PC-3 (cell line): ENCODE measurements at regions not wholly inside any gene's neighbourhood (a gene's known extent, or its start where the extent isn't known, plus 50 kb on each side); places are given as distances from the start of the nearest gene placed in this dataset.

Experiments used
- ATAC-seq: fragments of 200-7000 bp; cut with Tn5 transposase; 2 replicates; pipeline ENCODE4 v1.9.1; 2020; ENCODE audit warnings: mild to moderate bottlenecking, moderate library complexity
- BruUV-seq: library from RNA; stranded (reverse); fragments of 400-500 nt; replicated peaks from 2 replicates; lab custom pipeline; 2021; lab: Mats Ljungman, UMichigan
- CTCF ChIA-PET: fragments of 300-600 bp; sonication (Branson Sonifier 250); formaldehyde crosslinking; loops from one replicate; lab custom pipeline; 2022; ENCODE audit warnings: antibody characterized with exemption; lab: Charles Lee
- POLR2A ChIA-PET: fragments of 300-600 bp; sonication (Branson Sonifier 250); formaldehyde crosslinking; loops from one replicate; lab custom pipeline; 2022; ENCODE audit warnings: antibody characterized with exemption; ENCODE audit not compliant: unreplicated experiment; lab: Charles Lee
- DNase-seq: peaks from one replicate; pipeline ENCODE4 v3.0.0-alpha.2; 2015
- H2AFZ ChIP-seq: fragments of 300-600 bp; sonication (generic); 2 replicates; pipeline ENCODE4 v1.6.0; 2016; ENCODE audit warnings: antibody characterized with exemption, low read length
- H3F3A ChIP-seq: fragments of 300-600 bp; sonication (generic); one replicate; pipeline ENCODE4 v1.6.0; 2017; ENCODE audit warnings: antibody characterized with exemption, low read length, control low read depth, mild to moderate bottlenecking; ENCODE audit not compliant: unreplicated experiment
- H3K27ac ChIP-seq: fragments of 300-600 bp; sonication (generic); 2 replicates; pipeline ENCODE4 v1.5.1; 2016; ENCODE audit warnings: mild to moderate bottlenecking, low read length
- H3K27me3 ChIP-seq: fragments of 300-600 bp; sonication (generic); 2 replicates; pipeline ENCODE4 v1.6.1; 2016; ENCODE audit warnings: low read length, mixed read lengths
- H3K36me3 ChIP-seq: fragments of 300-600 bp; sonication (generic); 2 replicates; pipeline ENCODE4 v1.6.1; 2016; ENCODE audit warnings: low read depth, mixed run types, low read length, mixed read lengths
- H3K4me1 ChIP-seq: fragments of 300-600 bp; sonication (generic); 2 replicates; pipeline ENCODE4 v1.5.1; 2016; ENCODE audit warnings: low read length; ENCODE audit not compliant: insufficient read depth
- H3K4me2 ChIP-seq: fragments of 300-600 bp; sonication (generic); 2 replicates; pipeline ENCODE4 v1.6.0; 2016; ENCODE audit warnings: low read length
- H3K4me3 ChIP-seq: fragments of 300-600 bp; sonication (generic); 2 replicates; pipeline ENCODE4 v1.5.1; 2016; ENCODE audit warnings: mild to moderate bottlenecking, low read length, mixed read lengths
- H3K79me2 ChIP-seq: fragments of 300-600 bp; sonication (generic); 2 replicates; pipeline ENCODE4 v1.6.1; 2017; ENCODE audit warnings: low read length, mixed read lengths
- H3K9ac ChIP-seq: fragments of 300-600 bp; sonication (generic); 2 replicates; pipeline ENCODE4 v1.6.0; 2016; ENCODE audit warnings: mild to moderate bottlenecking, low read length
- H3K9me2 ChIP-seq: fragments of 300-600 bp; sonication (generic); replicated peaks from 2 replicates; pipeline ENCODE4 v1.6.1; 2016; ENCODE audit warnings: mixed run types, low read length, mixed read lengths
- H3K9me3 ChIP-seq: fragments of 300-600 bp; sonication (generic); 2 replicates; pipeline ENCODE4 v1.6.1; 2016; ENCODE audit warnings: low read length, mixed read lengths
- H4K20me1 ChIP-seq: fragments of 300-600 bp; sonication (generic); 2 replicates; pipeline ENCODE4 v1.6.1; 2016; ENCODE audit warnings: low read length, mixed read lengths
- EZH2 ChIP-seq: fragments of 300-600 bp; sonication (generic); IDR thresholded peaks from one replicate; pipeline ENCODE4 v1.6.1; 2017; ENCODE audit warnings: antibody characterized with exemption, mild to moderate bottlenecking, low read length; ENCODE audit not compliant: unreplicated experiment
- EZH2phosphoT487 ChIP-seq: fragments of 300-600 bp; sonication (generic); IDR thresholded peaks from 2 replicates; pipeline ENCODE4 v1.6.1; 2018; ENCODE audit warnings: mild to moderate bottlenecking, antibody characterized with exemption, low read length, borderline replicate concordance
- intact Hi-C: fragments of 100-400 bp; cut with micrococcal nuclease; formaldehyde crosslinking; loops from 2 replicates; pipeline ENCODE4 v1.9.0; 2023
- TF ChIP-seq, protein P1 (sequence below): fragments of 300-600 bp; sonication (generic); conservative IDR thresholded peaks from 2 replicates; pipeline ENCODE4 v1.5.1; 2017; ENCODE audit warnings: antibody characterized with exemption, low read depth, mild to moderate bottlenecking, low read length

DNA sequence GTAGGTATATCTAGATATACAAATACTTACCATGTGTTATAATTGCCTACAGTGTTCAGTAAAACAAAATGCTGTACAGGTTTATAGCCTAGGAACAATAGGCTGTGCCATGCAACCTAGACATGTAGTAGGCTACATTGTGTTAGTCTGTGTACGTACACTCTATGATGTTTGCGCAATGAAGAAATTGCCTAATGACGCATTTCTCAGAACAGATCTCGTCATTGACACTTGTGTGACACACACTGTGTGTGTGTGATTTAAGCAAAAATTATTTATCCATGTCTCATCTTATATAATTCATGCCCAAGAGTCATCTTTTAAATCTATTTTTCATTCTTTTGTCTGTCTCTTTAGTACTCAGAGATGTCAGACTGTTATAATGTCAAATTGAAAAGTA, 1888.8 kb upstream of the PCDH20 start:
- Histone ChIP-seq H3K36me3 (no peaks in the 10 kb centered on the region), H3K27me3 (no peaks in the 10 kb centered on the region), H3K9me2 (no peaks in the 10 kb centered on the region), H3K4me2 (no peak overlapping the region), H3K27ac (no peak overlapping the region), H3K9me3 (no peaks in the 10 kb centered on the region), H3K4me1 (no peaks in the 10 kb centered on the region), H2AFZ (no peak overlapping the region), H3K9ac (no peak overlapping the region), H3K4me3 (no peak overlapping the region), H3F3A (no peaks in the 10 kb centered on the region), H3K79me2 (no peaks in the 10 kb centered on the region), H4K20me1 (no peaks in the 10 kb centered on the region)
- DNase-seq (no peak), ATAC-seq (no peak)
- intact Hi-C loops = no loop called here
- no TSS peak for BruUV-seq
- ChIA-PET POLR2A (no interaction called here), CTCF (no interaction called here)
- TF ChIP-seq EZH2phosphoT487 (no peak), EZH2 (no peak)
- TF ChIP-seq, protein P1, sequence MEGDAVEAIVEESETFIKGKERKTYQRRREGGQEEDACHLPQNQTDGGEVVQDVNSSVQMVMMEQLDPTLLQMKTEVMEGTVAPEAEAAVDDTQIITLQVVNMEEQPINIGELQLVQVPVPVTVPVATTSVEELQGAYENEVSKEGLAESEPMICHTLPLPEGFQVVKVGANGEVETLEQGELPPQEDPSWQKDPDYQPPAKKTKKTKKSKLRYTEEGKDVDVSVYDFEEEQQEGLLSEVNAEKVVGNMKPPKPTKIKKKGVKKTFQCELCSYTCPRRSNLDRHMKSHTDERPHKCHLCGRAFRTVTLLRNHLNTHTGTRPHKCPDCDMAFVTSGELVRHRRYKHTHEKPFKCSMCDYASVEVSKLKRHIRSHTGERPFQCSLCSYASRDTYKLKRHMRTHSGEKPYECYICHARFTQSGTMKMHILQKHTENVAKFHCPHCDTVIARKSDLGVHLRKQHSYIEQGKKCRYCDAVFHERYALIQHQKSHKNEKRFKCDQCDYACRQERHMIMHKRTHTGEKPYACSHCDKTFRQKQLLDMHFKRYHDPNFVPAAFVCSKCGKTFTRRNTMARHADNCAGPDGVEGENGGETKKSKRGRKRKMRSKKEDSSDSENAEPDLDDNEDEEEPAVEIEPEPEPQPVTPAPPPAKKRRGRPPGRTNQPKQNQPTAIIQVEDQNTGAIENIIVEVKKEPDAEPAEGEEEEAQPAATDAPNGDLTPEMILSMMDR = no peak

DNA sequence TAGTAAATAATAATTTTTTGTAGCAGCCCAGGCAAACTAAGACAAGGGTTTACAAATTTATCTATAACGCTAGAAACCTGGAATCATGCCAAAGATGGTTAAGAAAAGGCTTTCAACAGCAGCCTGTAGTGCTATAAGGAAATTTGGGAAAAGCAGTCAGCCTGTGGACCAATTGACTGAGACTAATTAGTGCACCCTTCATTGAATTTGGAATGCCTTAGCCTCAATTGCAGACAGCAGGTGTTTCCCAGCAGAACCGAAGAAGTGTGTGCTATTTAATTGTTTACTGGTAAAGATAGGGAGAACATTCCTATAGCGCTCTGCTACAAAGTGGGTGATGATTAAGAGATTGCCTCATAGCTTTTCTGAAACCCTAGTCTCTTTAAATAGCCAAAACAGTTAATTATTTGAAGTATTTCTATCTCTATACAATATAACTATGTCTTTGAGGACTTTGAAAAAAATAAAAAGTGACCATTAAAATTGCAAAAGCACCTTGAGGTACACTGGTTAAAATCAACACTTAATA, 1884.3 kb upstream of the PCDH20 start:
- intact Hi-C loops = no loop called here
- TF ChIP-seq EZH2 (no peak), EZH2phosphoT487 (no peak)
- TF ChIP-seq, protein P1 = no peak
- no peaks in the 10 kb centered on the region for H3K36me3 ChIP-seq
- H3K4me1 ChIP-seq = no peaks in the 10 kb centered on the region
- ChIA-PET CTCF (no interaction called here), POLR2A (no interaction called here)
- H3K9ac ChIP-seq = no peak overlapping the region
- H3K4me2 ChIP-seq = no peak overlapping the region
- no TSS peak for BruUV-seq
- no peaks in the 10 kb centered on the region for H3K27me3 ChIP-seq
- H3F3A ChIP-seq = no peaks in the 10 kb centered on the region
- no peaks in the 10 kb centered on the region for H4K20me1 ChIP-seq
- no peaks in the 10 kb centered on the region for H3K9me3 ChIP-seq
- ATAC-seq (no peak), DNase-seq (no peak)
- H3K27ac ChIP-seq = no peak overlapping the region
- H3K79me2 ChIP-seq = no peaks in the 10 kb centered on the region
- no peak overlapping the region for H2AFZ ChIP-seq
- no peaks in the 10 kb centered on the region for H3K9me2 ChIP-seq
- no peak overlapping the region for H3K4me3 ChIP-seq

DNA sequence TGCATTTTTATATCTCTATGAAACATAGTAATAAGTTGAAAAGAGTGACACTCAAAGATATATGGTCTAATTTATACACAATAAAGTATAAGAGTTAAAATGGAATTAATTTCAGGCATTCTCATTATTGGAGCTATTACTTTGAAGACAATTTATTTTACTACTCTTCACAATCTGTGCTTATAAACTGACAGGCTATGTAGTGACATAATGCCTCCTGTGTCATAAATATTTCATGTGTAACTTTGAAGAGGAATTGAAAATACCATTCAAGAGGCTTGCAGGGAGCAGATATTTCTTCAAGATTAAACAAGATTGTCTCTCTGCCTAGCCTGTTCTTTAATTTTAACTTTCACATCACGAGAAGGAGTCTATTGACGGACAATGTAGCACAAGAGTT, 1881.5 kb upstream of the PCDH20 start:
- no TSS peak for BruUV-seq
- H4K20me1 ChIP-seq = no peaks in the 10 kb centered on the region
- H3F3A ChIP-seq = no peaks in the 10 kb centered on the region
- H3K9me3 ChIP-seq = no peaks in the 10 kb centered on the region
- H3K9ac ChIP-seq = no peak overlapping the region
- H3K27me3 ChIP-seq = no peaks in the 10 kb centered on the region
- no peaks in the 10 kb centered on the region for H3K9me2 ChIP-seq
- no peak overlapping the region for H3K4me3 ChIP-seq
- ChIA-PET CTCF (no interaction called here), POLR2A (no interaction called here)
- TF ChIP-seq, protein P1 = no peak
- TF ChIP-seq EZH2phosphoT487 (no peak), EZH2 (no peak)
- DNase-seq (no peak), ATAC-seq (no peak)
- no peak overlapping the region for H3K4me2 ChIP-seq
- H3K4me1 ChIP-seq = no peaks in the 10 kb centered on the region
- no peaks in the 10 kb centered on the region for H3K36me3 ChIP-seq
- no peak overlapping the region for H3K27ac ChIP-seq
- no peaks in the 10 kb centered on the region for H3K79me2 ChIP-seq
- intact Hi-C loops = no loop called here
- H2AFZ ChIP-seq = no peak overlapping the region
